Nephron progenitor cell (in vitro differentiated cells): ENCODE measurements at regions not wholly inside any gene's neighbourhood (a gene's known extent, or its start where the extent isn't known, plus 50 kb on each side); places are given as distances from the start of the nearest gene placed in this dataset.

Source experiments
- DNase-seq: peaks from one replicate; pipeline ENCODE4 v3.0.0; 2021
- H3K27ac Mint-ChIP-seq: 2 replicates; pipeline ENCODE4 v1.8.0; 2021; ENCODE audit warnings: mild to moderate bottlenecking, moderate library complexity, mixed read lengths
- H3K27me3 Mint-ChIP-seq: 2 replicates; pipeline ENCODE4 v1.8.0; 2021; ENCODE audit warnings: mild to moderate bottlenecking, low read depth, mixed read lengths; ENCODE audit not compliant: poor library complexity
- H3K36me3 Mint-ChIP-seq: 2 replicates; pipeline ENCODE4 v1.8.0; 2021; ENCODE audit warnings: low read depth, mixed read lengths
- H3K4me1 Mint-ChIP-seq: 2 replicates; pipeline ENCODE4 v1.8.0; 2021; ENCODE audit warnings: mixed read lengths
- H3K4me3 Mint-ChIP-seq: 2 replicates; pipeline ENCODE4 v1.8.0; 2021; ENCODE audit warnings: mild to moderate bottlenecking, moderate library complexity, mixed read lengths
- H3K9me3 Mint-ChIP-seq: 2 replicates; pipeline ENCODE4 v1.8.0; 2021; ENCODE audit warnings: mild to moderate bottlenecking, moderate library complexity, mixed read lengths
- TF ChIP-seq, protein P1 (sequence below): fragments of 200-600 bp; sonication (generic); IDR thresholded peaks from 2 replicates; pipeline ENCODE4 v1.5.0; 2021; ENCODE audit warnings: antibody characterized with exemption

DNA sequence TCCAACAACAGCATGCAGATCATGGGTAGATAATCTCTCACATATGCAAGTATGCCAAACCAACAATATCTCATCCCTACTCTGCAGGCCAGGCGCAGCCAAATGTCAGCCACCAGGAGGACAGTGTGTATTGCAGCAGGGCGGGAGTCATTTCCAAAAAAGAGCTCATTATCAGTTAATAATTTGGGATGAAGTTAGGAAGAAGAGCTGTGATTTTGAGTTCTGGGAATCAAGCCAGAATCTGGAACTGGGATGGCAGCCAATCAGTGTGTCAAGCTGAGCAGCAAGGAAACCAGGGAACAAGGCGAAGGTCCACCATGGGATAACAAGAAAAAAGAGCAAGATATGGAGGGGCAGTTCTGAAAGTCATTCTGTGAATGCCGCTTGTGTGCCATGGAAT is 88.2 kb upstream of the CAMK2D start:
- TF ChIP-seq, protein P1, sequence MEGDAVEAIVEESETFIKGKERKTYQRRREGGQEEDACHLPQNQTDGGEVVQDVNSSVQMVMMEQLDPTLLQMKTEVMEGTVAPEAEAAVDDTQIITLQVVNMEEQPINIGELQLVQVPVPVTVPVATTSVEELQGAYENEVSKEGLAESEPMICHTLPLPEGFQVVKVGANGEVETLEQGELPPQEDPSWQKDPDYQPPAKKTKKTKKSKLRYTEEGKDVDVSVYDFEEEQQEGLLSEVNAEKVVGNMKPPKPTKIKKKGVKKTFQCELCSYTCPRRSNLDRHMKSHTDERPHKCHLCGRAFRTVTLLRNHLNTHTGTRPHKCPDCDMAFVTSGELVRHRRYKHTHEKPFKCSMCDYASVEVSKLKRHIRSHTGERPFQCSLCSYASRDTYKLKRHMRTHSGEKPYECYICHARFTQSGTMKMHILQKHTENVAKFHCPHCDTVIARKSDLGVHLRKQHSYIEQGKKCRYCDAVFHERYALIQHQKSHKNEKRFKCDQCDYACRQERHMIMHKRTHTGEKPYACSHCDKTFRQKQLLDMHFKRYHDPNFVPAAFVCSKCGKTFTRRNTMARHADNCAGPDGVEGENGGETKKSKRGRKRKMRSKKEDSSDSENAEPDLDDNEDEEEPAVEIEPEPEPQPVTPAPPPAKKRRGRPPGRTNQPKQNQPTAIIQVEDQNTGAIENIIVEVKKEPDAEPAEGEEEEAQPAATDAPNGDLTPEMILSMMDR: no peak
- Mint-ChIP-seq H3K27me3 (no peaks in the 10 kb centered on the region), H3K9me3 (peaks cover 16% of the 10 kb centered on the region), H3K36me3 (no peaks in the 10 kb centered on the region), H3K4me3 (no peak overlapping the region), H3K27ac (no peak overlapping the region), H3K4me1 (peaks cover 5% of the 10 kb centered on the region)
- no peak for DNase-seq

DNA sequence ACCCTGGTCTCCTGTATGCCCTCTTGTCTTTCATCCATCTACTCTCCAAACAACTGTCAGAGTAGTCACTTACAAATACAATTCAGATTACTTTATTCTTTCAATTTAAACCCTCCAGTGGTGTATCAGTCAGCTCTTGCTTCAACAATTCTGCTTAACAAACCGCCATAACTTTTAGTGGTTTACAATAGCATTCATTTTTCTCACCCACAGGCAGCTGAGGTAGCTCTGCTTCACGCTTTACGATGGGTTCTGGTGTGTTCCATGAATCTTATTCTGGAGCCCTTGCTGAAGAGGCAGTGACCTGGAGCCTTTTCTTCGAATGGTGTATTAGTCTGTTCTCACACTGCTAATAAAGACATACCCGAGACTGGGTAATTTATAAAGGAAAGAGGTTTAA is 86.2 kb upstream of the CAMK2D start:
- H3K27me3 Mint-ChIP-seq: peaks cover 6% of the 10 kb centered on the region
- TF ChIP-seq, protein P1: no peak
- DNase-seq: no peak
- no peak overlapping the region for H3K27ac Mint-ChIP-seq
- H3K4me1 Mint-ChIP-seq: peaks cover 5% of the 10 kb centered on the region
- H3K4me3 Mint-ChIP-seq: no peak overlapping the region
- no peaks in the 10 kb centered on the region for H3K36me3 Mint-ChIP-seq
- peaks cover 12% of the 10 kb centered on the region for H3K9me3 Mint-ChIP-seq

- no peaks in the 10 kb centered on the region for H3K36me3 Mint-ChIP-seq
- H3K4me1 Mint-ChIP-seq: peaks cover 5% of the 10 kb centered on the region
- TF ChIP-seq, protein P1: no peak
- H3K27me3 Mint-ChIP-seq: peaks cover 6% of the 10 kb centered on the region
- H3K27ac Mint-ChIP-seq: no peak overlapping the region
- no peak overlapping the region for H3K4me3 Mint-ChIP-seq
- H3K9me3 Mint-ChIP-seq: peaks cover 6% of the 10 kb centered on the region
- DNase-seq: no peak
Observed at GRCh38 chr4:113846433-113846832, 84.9 kb upstream of the CAMK2D start.

DNA sequence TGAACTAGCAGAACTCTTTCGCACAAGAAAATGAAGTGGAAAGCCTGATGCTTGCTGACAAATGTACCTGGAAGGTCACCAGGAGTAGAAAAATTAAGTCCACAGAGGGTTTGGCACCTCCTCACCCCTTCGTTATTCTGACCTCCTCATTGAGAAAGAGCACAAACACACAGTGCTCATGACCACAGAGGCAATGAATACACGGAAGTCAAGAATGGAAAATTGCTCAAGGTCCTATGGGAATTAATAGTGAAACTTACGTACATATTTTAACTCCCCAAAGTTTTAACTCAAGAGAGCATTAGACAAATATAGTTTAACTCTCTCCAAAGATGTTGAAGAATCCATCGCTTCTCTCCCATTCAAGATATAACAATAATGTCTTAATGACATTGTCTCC is 83.6 kb upstream of the CAMK2D start:
- no peaks in the 10 kb centered on the region for H3K9me3 Mint-ChIP-seq
- H3K27me3 Mint-ChIP-seq: peaks cover 6% of the 10 kb centered on the region
- H3K27ac Mint-ChIP-seq: no peak overlapping the region
- TF ChIP-seq, protein P1: no peak
- no peak for DNase-seq
- H3K4me3 Mint-ChIP-seq: no peak overlapping the region
- H3K4me1 Mint-ChIP-seq: peaks cover 5% of the 10 kb centered on the region
- H3K36me3 Mint-ChIP-seq: no peaks in the 10 kb centered on the region

GRCh38 chr4:113844369-113844768 is 82.8 kb upstream of the CAMK2D start:
- Mint-ChIP-seq H3K9me3 (no peaks in the 10 kb centered on the region), H3K27ac (no peak overlapping the region)

DNA sequence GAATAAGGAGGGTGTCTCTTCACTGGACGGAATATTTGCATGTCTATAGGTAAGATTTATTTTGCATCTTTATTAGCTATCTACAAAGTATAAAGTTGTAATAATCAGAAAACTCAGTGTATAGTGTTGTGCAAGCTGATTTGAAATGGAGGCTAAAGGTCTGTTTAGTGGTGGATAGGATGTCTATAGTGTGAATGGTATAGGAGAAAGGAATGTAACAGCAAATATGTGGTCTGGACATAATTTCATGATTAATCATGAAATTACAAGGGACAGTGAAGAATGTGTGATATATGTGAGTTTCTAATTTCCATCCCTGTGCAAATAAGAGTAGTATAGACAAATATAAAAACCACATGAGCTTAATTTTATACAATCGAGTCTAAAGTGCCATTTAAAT is 79.3 kb upstream of the CAMK2D start:
- no peaks in the 10 kb centered on the region for H3K9me3 Mint-ChIP-seq
- H3K27me3 Mint-ChIP-seq: peaks cover 6% of the 10 kb centered on the region
- H3K4me3 Mint-ChIP-seq: no peak overlapping the region
- TF ChIP-seq, protein P1: no peak
- no peak for DNase-seq
- no peak overlapping the region for H3K27ac Mint-ChIP-seq
- no peaks in the 10 kb centered on the region for H3K36me3 Mint-ChIP-seq
- H3K4me1 Mint-ChIP-seq: no peaks in the 10 kb centered on the region

More at GRCh38 chr4:113844369-113844768, 82.8 kb upstream of the CAMK2D start:
- TF ChIP-seq, protein P1: no peak
- DNase-seq: no peak
- H3K4me1 Mint-ChIP-seq: peaks cover 5% of the 10 kb centered on the region
- no peaks in the 10 kb centered on the region for H3K36me3 Mint-ChIP-seq
- H3K4me3 Mint-ChIP-seq: no peak overlapping the region
- H3K27me3 Mint-ChIP-seq: peaks cover 6% of the 10 kb centered on the region
